CD4-positive, alpha-beta T cell treated with Interleukin-17A for 4 hours (primary cell): ENCODE measurements at regions not wholly inside any gene's neighbourhood (a gene's known extent, or its start where the extent isn't known, plus 50 kb on each side); places are given as distances from the start of the nearest gene placed in this dataset.
"Not testable (repeated sequence)": the region's sequence is repeated elsewhere in the genome, so short reads cannot be mapped to it uniquely, and the experiment has no call there.

Experiments
- DNase-seq: peaks from one replicate; pipeline ENCODE4 v3.0.0-alpha.2; 2020; ENCODE audit warnings: mixed read lengths

- not testable (repeated sequence) for DNase-seq
Observed at GRCh38 chr2:215889240-215889969, 123.9 kb downstream of the MREG start.

- DNase-seq = no peak
Observed at GRCh38 chr2:215888680-215889079, 124.7 kb downstream of the MREG start.

- DNase-seq = no peak
Observed at GRCh38 chr2:215887303-215887702, 126.0 kb downstream of the MREG start.

- DNase-seq = no peak
Observed at GRCh38 chr2:215886022-215886421, 127.3 kb downstream of the MREG start.

- no peak for DNase-seq
Observed at GRCh38 chr2:215885536-215885935, 127.8 kb downstream of the MREG start.

GRCh38 chr2:215884451-215885087, 128.8 kb downstream of the MREG start:
- no peak for DNase-seq

GRCh38 chr2:215883799-215884198, 129.6 kb downstream of the MREG start:
- DNase-seq = no peak

GRCh38 chr2:215882689-215883088, 130.7 kb downstream of the MREG start:
- DNase-seq = no peak

GRCh38 chr2:215881582-215881981, 131.8 kb downstream of the MREG start:
- DNase-seq = no peak

GRCh38 chr2:215880970-215881369, 132.4 kb downstream of the MREG start:
- DNase-seq = no peak

- DNase-seq = no peak
Observed at GRCh38 chr2:215879977-215880940, 133.1 kb downstream of the MREG start.

- DNase-seq = no peak
Observed at GRCh38 chr2:215879331-215879730, 134.0 kb downstream of the MREG start.

- DNase-seq = no peak
Observed at GRCh38 chr2:215878476-215879063, 134.8 kb downstream of the MREG start.

GRCh38 chr2:215876937-215877238, 136.5 kb downstream of the MREG start:
- no peak for DNase-seq

- DNase-seq = no peak
Observed at GRCh38 chr2:215876139-215876936, 137.0 kb downstream of the MREG start.

GRCh38 chr2:215874418-215874817, 138.9 kb downstream of the MREG start:
- no peak for DNase-seq

GRCh38 chr2:215870986-215871385, 142.4 kb downstream of the MREG start:
- DNase-seq = no peak

- no peak for DNase-seq
Observed at GRCh38 chr2:215870088-215870490, 143.3 kb downstream of the MREG start.

GRCh38 chr2:215868846-215869543, 144.4 kb downstream of the MREG start:
- no peak for DNase-seq

GRCh38 chr2:215866606-215867005, 146.7 kb downstream of the MREG start:
- no peak for DNase-seq

GRCh38 chr2:215863687-215864086, 149.7 kb downstream of the MREG start:
- no peak for DNase-seq

GRCh38 chr2:215862351-215862771, 151.0 kb downstream of the MREG start:
- no peak for DNase-seq
